Fibroblast of mammary gland (primary cell): ENCODE measurements at regions not wholly inside any gene's neighbourhood (a gene's known extent, or its start where the extent isn't known, plus 50 kb on each side); places are given as distances from the start of the nearest gene placed in this dataset.

Experiments
- DNase-seq: peaks from one replicate; pipeline ENCODE4 v3.0.0-alpha.2; 2010; ENCODE audit warnings: low read depth
- H3K4me3 ChIP-seq: 2 replicates; pipeline ENCODE4 v1.5.1; 2011; ENCODE audit warnings: low read depth, mild to moderate bottlenecking, low read length, moderate library complexity; ENCODE audit not compliant: control insufficient read depth
- CTCF ChIP-seq: conservative IDR thresholded peaks from 2 replicates; pipeline ENCODE4 v1.5.1; 2011; ENCODE audit warnings: low read depth, low read length, inconsistent platforms; ENCODE audit not compliant: control insufficient read depth, insufficient read depth

DNA sequence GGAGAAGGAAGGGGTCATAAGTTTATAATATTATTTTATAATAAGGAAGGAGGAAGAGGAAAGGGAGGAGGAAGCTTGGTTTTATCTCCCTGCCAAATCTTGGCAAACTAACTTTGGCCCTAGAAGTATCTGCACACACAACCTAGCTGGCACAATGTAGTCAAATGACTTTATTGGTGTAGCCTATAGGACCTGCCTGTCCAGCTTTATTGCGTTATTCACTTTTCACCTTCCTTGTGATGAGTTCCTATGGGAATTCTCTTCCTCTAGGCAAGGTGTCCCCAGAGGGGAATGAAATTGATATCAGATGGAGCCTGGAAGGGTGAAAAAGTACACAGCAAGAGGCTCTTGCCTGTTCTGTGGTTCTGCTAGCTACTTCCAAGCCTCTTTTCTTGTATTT lies 111.2 kb upstream of the SLC25A36 start:
- no peak for DNase-seq
- no peak overlapping the region for H3K4me3 ChIP-seq
- TF ChIP-seq CTCF: no peak

DNA sequence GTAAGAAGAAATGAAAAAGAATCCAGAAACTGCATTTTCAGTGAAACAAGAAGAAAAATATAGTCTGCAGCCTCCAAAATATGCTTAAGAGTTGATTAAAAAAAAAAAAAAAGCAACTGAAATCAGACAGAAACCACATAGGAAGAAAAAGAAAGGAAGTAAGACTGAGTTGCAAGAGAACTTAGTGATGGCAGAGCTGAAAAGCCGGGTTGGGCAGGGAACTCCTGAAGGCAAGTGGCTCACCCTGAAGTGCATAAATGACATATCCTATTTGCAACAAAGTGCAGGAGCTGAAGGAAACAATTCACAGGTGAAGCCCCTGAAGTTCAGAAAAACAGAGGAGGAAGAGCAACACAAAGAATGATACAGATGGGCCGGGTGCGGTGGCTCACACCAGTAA lies 108.8 kb upstream of the SLC25A36 start:
- TF ChIP-seq CTCF: no peak
- no peak for DNase-seq
- H3K4me3 ChIP-seq: no peak overlapping the region

GRCh38 chr3:140834266-140835037 lies 107.2 kb upstream of the SLC25A36 start:
- H3K4me3 ChIP-seq: no peak overlapping the region
- DNase-seq: peak; percentile 58
- no peak for TF ChIP-seq CTCF

DNA sequence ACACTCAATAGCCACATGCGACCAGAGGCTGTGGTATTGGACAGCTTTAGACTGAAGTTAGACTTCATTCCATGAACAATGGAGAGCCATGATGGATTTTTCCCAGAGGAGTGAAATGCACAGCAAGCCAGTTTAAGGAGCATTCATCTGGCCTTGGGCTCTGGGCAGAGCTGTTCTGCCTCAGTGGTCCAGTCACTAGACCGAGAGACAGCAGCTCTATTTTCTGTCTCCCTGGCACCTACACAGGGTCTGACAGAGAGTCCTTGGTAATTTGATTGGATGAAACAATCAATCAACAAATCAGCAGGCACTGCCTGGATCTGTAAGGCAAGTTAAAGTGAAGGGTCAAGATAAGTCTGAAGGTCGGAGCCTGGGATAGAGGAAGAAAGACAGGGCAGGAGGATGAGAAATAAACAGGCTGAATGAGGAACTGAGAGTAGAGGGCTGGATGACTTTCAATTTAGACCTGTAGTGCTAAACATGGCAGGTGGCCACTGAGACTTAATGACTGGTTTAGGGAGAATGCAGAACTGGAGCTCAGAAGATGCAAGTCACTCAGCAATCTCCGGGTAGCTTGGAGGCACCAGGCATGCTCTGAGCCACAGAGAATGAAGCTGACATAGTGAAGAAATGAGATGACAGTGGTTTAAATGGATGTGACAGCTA lies 98.5 kb upstream of the SLC25A36 start:
- H3K4me3 ChIP-seq: no peak overlapping the region
- DNase-seq: no peak
- no peak for TF ChIP-seq CTCF

- no peak overlapping the region for H3K4me3 ChIP-seq
- no peak for TF ChIP-seq CTCF
- no peak for DNase-seq
Observed at GRCh38 chr3:140843656-140844055, 98.0 kb upstream of the SLC25A36 start.

DNA sequence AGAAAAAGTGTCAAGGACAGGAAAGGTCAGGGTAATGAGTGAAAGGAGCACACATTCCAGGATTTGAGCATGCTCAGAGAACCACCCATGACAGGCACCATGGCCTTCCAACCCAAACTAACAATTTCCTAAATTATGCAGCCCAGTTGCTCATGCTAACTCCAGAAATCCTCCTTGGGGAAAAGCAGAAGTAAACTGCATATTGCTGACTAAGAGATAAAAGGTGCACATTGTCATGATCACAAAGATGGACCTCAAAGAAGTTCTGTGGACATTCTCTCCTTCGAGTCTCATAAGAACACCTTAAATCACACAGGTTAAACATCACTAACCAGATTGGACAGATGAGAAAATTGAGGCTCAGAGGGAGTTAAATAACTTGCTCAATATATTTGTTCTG lies 97.6 kb upstream of the SLC25A36 start:
- no peak for TF ChIP-seq CTCF
- no peak overlapping the region for H3K4me3 ChIP-seq
- DNase-seq: no peak

DNA sequence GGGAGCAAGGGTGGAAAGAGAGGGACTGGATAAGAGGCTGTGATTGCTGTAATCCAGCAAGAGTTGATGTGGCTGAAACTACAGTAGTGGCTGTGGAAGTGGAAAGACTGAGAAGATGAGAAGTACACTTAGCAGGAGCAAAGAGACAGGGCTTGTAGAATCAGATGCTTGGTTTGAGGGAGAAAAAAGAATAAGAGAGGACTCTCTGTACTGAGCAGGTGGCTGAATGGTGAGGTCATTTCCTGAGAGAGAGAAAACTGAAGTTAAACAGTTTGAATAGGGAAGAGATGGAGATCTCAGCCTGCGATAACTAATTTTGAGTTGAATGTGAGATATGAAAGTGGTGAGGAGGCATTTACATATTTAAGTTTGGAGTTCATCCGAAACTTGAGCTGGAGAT lies 95.8 kb upstream of the SLC25A36 start:
- no peak for DNase-seq
- no peak for TF ChIP-seq CTCF
- H3K4me3 ChIP-seq: no peak overlapping the region
